ENCODE measurements at regions not wholly inside any gene's neighbourhood (a gene's known extent, or its start where the extent isn't known, plus 50 kb on each side); places are given as distances from the start of the nearest gene placed in this dataset.

DNA sequence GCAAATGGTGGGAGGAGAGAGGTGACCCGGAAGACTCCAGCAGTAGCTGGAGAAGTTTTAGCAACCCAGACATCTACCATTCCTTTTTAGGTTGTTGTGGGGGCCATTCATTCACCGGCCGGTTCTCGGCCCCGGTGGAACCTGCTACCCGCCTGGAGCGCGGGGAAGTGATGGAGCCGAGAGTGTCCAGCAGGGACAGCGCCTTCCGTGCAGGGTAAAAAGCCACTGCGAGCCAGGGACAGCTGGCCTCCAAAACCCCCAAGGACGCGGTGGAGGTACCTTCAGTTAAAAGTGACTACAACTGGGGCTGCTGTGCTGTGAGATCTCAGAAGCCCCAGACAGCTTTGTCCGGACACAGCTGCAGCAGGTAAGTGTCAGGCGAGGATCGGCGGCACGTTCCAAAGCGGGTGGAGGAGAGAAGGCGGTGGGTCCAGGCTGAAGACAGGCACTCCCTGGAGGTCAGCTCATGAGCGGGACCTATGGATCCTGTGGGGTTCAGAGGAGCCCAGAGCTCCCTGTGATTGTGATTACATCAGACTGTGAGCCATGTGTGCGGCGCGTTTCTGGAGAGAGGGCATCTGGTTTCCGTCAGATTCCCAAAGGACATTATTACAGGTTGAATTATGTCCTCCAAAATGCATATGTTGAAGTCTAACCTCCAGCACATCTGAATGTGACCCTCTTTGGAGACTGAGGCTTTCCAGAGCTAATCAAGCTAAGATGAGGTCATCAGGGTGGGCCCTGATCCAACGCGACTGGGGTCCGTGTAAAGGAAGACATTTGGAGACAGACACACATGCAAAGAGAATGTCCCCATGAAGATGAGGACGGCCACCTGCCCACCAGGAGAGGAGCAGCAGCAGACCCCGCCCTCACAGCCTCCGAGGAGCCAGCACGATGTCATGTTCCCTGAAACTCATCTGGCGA is 276.3 kb downstream of the EIPR1 start:
- DNase-seq (ENCODE audit: extremely low read depth, low read depth) = no peak

DNA sequence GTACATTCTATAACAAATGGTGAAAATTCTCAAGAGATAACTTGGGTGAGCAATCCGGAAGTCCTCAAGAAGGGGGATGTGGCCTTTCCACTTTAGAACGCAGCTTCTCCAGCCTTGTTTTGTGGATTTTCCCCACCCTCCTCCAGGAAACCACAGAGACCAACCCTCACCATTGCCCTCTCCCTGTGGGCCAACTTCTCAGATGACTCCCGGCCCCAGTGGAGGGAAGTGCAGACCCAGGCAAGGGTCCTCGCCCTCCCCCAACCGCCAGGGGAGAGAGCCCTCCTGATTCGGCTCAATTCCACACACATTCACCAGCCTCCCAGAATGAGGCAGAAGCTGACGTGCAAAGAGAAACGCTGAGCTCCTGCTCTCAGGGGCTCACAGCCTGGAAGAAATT is 277.2 kb downstream of the EIPR1 start:
- DNase-seq (ENCODE audit: extremely low read depth, low read depth) = no peak

DNA sequence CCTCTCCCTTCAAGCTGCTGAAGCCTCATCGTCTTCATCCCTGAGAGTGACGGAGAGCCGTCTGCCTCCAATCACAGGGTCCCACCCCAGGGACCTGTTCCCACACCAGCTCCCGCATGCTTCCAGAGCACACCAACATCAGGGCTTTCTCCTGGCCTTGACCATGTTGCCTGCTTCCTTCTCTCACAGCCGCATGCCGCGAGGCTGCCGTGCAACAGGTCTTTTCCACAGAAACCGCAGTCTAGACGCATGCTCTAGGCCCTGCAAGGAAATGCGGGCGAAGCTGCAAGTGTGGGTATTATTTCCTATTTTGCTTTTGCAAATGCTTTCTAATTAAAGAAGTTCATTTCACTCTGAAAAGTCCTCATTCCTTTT is 277.8 kb downstream of the EIPR1 start:
- DNase-seq (ENCODE audit: extremely low read depth, low read depth) = no peak

DNA sequence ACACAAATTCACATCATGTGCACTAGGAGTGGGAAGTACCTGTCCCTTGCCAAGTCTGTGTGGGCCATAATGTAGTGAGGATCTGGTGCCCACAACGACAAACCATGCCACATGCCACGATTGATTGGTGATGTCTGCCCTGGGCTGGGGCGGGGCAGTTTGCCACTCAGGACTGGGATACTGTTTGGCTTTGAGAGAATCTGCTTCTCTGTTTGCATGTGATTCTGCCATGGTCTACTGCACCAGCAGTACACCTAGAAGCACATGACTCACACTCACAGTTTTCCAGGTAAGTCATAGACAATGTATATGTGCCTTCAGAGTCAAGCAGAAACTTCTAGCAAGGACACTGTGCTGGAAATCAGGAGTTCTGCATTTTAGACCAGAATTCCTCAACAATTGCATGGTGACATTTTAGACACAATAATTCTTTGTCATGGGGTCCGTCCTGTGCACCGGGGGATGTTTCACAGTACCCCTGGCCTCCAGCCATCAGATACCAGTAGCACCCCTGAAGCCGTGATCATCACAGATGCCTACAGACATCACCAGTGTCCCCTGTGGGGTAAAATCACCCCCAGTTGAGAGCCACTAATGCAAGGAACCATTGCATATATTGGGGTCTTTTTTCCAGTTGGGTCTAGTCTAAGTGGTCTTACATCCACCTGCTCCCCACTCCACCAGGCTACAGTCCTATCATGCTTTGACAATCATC is 278.3 kb downstream of the EIPR1 start:
- DNase-seq (ENCODE audit: extremely low read depth, low read depth) = no peak

DNA sequence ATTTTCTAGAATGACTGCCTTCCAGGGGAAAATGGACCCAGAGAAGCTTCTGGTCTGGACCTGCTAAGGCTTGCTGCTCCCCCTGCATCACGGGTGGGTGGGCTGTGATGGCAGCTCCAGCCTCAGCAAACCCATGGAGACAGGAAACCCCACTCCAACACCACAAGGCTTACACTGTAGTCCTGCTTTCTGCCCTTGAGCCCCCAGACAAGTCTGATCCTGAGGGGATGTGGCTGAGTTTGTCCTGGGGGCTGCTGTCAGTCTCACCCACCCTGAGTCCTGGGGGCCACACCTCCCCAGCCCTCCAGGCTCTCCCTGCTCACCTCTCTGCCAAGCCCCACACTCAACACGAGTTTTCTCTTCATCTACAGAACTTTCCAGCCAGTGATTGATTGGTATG is 279.4 kb downstream of the EIPR1 start:
- no peak for DNase-seq (ENCODE audit: extremely low read depth, low read depth)

DNA sequence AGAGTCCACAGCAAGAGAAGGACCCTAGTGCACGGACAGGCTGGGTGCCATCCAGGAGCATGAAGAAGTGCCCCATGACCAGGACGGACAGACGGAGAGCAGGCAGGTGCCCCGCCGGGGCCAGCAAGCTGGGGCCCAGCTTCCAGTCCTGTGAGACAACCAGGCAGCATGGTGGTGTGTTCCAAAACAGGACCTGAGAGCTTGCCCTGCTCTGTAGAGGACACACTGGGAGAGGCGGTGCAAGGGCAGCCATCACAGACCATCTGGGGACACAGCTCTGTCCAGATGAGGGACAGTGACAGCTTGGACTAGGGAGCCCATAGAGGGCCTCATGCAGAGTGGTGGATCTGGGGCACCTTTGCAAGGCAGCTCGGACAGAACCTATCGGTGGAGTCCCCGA is 279.8 kb downstream of the EIPR1 start:
- no peak for DNase-seq (ENCODE audit: extremely low read depth, low read depth)

DNA sequence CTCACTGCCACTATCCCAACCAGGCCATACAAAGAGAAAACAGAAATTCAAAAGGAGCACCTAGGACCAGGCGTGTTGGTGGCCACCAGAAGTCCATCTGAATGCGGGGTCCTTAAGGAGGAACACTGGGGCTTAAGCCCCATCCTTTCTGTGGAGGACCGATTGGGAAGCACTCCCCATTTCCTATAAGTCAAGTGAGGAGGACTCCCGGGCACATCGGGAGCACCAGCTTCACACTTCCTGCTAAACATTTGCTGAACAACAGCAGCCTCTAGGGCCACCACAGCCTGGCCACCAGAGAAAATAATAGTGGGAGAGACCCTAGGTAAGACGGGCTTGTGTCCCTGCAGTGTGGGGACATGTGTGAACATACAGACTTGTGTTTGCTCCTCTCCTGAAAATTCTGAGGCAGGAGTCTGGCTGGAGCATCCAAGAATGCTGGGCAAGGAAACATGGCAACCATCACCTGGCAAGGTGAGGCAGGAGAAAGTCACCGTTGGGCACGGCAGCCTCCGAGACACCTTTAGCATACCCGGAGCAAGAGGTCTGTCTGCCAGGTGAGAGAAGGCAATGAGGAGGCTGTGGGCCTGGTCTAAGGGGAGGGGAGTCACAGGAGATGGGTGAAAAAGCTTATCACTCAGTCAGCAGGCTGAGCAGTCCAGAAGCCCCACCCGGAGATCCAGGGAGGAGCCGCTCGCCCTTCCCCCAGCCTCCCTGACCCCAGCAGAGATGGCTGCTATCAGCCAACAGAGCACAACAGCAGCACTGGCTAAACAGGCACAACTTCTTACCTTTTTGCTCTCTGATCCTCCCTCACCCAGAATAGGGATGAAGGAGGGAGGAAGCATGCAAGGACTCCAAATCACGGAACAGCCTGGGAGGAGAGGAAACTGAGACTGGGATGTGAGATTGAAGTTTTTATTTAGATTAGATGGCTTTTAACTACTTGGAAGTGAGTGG is 282.3 kb downstream of the EIPR1 start:
- no peak for DNase-seq (ENCODE audit: extremely low read depth, low read depth)

DNA sequence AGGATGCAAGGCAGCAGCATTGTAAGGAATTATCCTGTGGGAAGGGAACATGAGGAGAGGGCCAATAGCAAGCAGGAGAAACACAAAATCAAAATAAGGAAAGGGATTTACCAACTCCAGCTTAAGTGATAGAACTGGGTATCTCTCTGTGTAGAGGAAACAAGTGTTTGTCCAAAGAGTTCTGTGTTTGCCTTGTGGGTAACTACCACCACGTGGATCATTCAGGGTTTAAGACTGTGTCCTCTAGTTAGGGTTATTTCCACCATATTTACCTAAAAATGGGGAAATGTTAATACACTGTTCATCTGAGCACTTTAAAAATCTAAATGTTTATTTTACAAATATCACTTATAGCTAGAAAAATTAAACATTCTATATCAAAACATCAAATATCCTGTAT is 283.3 kb downstream of the EIPR1 start:
- no peak for DNase-seq (ENCODE audit: extremely low read depth, low read depth)

DNA sequence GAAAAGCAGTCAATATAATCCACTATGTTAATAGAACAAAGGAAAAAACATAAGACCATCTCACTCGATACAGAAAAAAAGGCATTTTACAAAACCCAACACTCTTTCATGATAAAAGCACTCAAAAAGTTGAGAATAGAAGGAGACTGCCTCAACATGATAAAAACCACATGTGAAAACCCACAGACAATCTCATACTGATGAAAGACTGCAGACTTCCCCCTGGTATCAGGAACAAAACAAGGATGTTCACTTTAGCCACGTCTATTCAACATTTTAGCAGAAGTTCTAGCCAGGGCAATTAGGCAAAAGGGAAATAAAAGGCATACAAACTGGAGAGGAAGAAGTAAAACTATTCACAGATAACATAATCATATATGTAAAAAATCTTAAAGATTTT is 285.9 kb downstream of the EIPR1 start:
- DNase-seq (ENCODE audit: extremely low read depth, low read depth) = no peak

DNA sequence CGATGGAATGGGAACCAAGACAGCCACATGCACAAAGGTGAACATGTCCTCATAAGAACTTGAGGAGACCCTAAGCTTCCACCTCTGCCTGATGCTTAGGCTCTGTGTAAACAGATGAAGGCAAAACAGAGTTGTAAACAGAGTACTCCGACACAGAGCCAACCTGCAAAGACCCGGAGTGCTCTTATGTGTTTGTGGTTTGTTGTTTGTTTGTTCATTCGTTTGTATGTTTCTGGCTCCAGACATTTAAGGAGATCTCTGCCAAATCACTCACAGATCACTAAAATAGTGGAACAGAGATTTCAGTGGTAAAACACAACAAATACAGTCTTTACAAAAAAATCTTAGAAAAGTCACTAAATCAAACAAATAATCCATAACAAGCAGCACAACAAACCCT is 294.9 kb downstream of the EIPR1 start:
- no peak for DNase-seq (ENCODE audit: extremely low read depth, low read depth)

DNA sequence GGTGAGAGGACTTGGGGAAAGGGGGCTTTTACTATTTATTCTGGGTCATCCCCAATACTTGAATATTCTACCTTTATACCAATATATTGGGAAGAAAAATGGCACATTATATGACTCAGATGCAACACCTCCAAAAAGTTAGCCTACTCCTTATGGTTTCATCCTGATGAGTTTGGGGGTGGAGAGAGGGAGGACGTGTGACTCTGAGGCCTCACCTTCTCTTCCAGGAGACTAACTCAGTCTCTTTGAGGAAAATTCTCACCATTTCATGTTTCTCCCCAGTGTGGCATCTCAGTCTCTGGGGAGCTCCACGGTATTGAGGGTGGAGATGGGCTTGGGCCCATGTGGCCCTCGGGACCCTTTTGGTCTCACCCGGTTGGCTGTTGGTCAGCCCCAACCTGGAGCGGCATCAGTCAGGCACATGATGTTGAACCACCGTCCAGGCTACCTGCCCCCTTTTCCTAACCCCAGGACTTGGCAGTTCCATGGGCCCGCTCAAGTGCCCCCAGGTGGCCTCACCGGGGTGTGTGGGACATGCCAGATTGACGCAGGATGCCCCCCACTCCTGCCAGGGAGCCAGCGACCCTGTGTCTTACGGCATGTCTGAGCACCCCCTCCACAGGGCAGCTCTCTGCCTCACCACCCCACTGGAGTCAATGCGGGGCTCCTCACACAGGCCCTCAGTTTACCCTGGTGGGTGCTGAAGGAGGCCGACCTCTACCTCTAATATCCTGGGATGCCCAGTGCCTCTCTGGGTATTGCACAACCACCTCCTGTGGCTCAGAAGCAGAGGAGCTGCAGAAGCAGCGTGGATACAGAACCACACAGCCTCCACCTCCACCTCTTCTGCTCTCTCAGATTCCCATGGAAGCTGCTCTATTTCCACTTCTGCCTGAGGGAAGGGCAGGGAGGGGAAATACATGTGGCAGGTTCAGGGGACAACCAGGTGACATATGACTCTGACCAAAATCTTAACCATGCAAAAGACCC is 297.4 kb downstream of the EIPR1 start:
- no peak for DNase-seq (ENCODE audit: extremely low read depth, low read depth)

DNA sequence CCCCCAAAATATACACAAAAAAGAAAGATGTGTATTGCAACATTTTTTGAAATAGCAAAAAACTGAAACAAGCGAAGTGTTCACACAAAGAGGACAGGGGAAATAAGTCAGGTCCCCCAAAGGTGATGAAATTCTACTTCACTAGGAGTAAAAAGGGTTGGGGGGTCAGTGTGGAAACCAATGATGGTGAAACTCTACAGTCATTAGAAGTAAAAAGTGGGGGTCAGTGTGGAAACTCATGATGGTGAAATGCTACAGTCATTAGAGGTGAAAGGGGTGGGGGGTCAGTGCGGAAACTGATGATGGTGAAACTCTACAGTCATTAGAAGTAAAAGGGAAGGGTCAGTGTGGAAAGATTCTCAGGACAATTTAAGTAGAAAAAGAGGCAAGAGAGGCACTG is 298.2 kb downstream of the EIPR1 start:
- DNase-seq (ENCODE audit: extremely low read depth, low read depth) = no peak

DNA sequence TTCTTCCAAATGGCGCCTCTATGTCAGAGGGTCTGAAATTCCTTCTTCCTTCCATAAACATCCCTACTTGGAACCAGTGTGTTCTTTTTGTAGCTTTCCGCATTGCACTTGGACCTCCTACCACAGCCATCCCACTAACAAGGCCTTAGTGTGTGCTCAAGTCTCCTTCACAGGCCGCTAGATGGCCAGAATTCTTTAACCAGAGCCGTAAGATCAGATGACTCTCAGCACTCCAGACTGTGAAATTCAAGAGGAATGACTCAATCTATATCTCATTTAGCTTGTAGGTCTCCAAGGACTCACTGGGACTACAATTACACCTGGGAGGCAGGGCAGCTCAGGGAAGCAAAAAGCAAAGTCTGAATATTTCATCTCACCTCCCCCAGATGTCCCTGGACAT is 298.9 kb downstream of the EIPR1 start:
- peak; percentile 13 for DNase-seq (ENCODE audit: extremely low read depth, low read depth)

DNA sequence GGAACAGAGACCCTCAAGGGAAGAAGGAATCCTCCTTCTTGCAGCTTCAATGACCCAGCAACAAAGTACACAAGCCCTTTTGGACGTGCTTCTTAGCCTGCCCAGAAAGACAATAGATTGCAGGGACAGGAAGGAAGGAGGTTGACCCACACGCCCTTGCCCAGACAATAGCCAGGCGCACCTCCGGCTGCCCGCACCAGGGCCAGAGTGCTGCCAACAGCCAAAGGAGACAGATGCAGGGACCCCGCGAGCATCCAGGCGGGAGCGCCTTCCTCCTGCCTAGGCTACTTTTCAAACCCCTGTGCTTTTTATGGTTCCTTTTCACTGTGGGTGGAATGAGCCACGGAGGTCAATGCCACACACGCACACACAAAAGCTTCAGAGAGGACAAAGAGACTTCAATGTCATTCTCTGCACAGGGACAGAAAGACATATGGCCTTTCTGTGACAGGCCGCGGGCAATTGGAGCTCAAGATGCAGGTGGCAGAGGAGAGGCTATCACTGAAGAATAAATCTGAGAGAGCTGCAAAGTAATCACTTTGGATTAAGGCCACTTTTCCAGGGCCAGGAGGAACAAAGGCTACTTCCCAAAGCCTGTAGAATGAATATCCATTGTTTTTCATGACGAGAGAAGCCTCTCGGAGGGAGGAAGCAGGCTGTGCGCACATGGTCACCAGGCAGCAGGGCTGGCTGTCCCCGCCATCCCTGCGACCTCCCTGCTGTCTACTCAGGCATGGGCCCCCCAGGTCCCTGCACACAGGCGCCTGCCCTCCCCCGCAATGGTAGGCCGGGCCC is 300.6 kb downstream of the EIPR1 start:
- DNase-seq (ENCODE audit: extremely low read depth, low read depth) = no peak

DNA sequence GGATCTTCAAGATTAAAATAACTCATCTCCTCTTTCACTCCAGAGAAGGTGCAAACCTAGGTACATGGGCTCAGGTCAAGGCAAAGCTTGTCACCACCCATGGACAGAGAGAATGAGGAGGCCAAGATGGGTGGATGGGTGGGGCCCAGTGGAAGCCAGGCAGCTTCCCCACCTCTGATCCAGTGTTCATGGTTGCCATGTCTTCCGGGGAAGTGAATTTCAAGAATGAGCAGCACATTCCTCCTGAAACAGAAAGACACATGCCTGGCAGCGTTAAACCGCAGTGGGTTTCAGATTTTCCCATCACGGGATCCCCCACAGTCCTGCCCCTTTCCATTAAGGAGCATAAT is 301.7 kb downstream of the EIPR1 start:
- DNase-seq (ENCODE audit: extremely low read depth, low read depth) = no peak

DNA sequence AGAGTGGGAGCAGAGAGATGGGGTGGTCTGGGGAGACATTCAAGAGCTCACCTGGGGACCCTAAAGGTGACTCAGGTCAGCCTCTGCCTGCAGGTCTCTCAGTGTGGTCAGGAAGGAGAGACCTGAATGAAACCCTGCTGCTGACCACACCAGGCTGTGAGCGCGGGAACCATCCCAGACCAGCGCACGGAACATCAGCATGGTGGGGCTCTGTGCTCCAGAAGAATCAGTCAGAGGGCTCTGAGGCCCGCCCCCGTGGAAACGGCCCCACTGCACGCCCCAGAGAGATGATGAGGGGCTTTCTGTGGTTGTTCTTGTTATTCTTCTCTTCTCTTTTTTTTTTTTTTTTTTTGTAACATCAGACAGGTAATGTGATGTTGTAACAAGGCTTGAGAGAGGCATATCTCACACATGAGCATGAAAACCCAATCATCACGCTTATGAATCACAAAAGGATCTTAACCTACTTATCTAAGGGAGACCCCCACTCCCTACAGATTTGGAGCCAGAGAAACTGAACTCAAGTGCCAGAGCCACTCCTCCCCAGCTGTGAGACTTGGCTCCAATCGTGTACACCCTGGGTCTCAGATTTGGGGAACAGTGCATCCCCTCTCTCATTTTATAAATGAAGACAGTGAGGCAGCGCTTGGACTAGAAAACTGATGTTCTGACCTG is 302.2 kb downstream of the EIPR1 start:
- no peak for DNase-seq (ENCODE audit: extremely low read depth, low read depth)

DNA sequence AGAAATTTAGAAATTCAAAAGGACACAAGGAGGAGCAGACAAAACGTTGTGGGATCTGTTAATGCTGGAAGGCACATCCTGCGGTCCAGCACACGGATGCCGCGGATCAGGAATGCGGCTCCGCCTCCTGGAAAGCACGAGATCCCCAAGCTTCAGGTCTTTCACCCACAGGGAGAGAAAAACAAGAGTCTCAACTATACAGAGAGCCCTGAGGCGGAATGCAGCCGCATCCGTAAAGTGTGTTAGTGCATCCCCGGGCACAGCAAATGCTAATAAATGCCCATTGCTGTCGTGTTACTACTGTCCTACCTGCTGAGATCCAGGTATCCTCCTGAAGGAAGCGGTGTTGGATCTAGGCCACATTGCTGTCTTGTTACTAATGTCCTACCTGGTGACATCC is 303.9 kb downstream of the EIPR1 start:
- DNase-seq (ENCODE audit: extremely low read depth, low read depth) = no peak

DNA sequence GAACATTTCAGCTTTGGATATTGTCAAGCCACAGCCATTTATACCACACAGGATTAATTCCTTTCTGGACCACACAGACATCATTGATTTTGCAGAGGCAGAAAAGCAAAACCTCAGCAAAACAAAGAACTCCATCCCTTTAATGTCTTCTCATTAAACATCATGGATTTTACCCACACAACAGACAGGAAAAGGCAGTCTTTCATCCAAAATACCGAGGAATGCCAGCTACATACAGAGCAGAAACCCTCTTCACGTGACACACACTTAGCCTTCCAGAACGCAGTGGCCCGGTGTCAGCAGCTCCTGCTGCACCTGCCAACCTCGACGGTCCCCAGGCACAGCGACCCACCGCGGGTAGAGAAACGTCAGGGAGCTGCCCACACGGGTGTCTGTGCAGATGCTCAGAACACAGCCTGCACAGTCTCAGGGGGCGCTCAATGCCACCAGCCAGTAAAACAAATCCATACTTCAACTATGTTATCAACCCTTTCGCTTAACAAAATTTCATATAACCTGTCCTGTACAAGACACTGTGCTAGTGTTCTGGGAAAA is 304.5 kb downstream of the EIPR1 start:
- DNase-seq (ENCODE audit: extremely low read depth, low read depth) = no peak
